GM06990 (cell line): ENCODE measurements at regions not wholly inside any gene's neighbourhood (a gene's known extent, or its start where the extent isn't known, plus 50 kb on each side); places are given as distances from the start of the nearest gene placed in this dataset.

Experiments
- DNase-seq: peaks from one replicate; pipeline ENCODE4 v3.0.0-alpha.2; 2011; ENCODE audit not compliant: insufficient read length; ENCODE audit errors: extremely low read depth
- H3K27me3 ChIP-seq: replicated peaks from 2 replicates; pipeline ENCODE4 v1.6.0; 2011; ENCODE audit warnings: low read length; ENCODE audit not compliant: control insufficient read depth, insufficient read depth
- H3K36me3 ChIP-seq: 2 replicates; pipeline ENCODE4 v1.5.1; 2011; ENCODE audit warnings: low read length; ENCODE audit not compliant: control insufficient read depth, insufficient read depth
- H3K4me3 ChIP-seq: replicated peaks from 2 replicates; pipeline ENCODE4 v1.5.1; 2011; ENCODE audit warnings: low read depth, mild to moderate bottlenecking, control low read depth, low read length
- CTCF ChIP-seq: IDR thresholded peaks from 2 replicates; pipeline ENCODE4 v1.5.1; 2011; ENCODE audit warnings: low read length, control low read depth, mild to moderate bottlenecking, inconsistent platforms; ENCODE audit not compliant: insufficient read depth, poor library complexity, severe bottlenecking

- no peaks in the 10 kb centered on the region for H3K27me3 ChIP-seq
- TF ChIP-seq CTCF: no peak
- H3K4me3 ChIP-seq: no peak overlapping the region
- no peaks in the 10 kb centered on the region for H3K36me3 ChIP-seq
- no peak for DNase-seq
Measured at GRCh38 chr7:97346349-97346748, 228.9 kb downstream of the SDHAF3 start.

GRCh38 chr7:97351488-97351887 lies 234.0 kb downstream of the SDHAF3 start:
- DNase-seq: no peak
- no peak for TF ChIP-seq CTCF
- no peaks in the 10 kb centered on the region for H3K27me3 ChIP-seq
- H3K36me3 ChIP-seq: no peaks in the 10 kb centered on the region
- H3K4me3 ChIP-seq: no peak overlapping the region

GRCh38 chr7:97357459-97357858 lies 240.0 kb downstream of the SDHAF3 start:
- H3K4me3 ChIP-seq: no peak overlapping the region
- TF ChIP-seq CTCF: no peak
- DNase-seq: no peak
- H3K36me3 ChIP-seq: no peaks in the 10 kb centered on the region
- no peaks in the 10 kb centered on the region; the same call in 1 of the 2 replicates for H3K27me3 ChIP-seq

GRCh38 chr7:97372882-97373281 lies 255.4 kb downstream of the SDHAF3 start:
- no peak for TF ChIP-seq CTCF
- no peak for DNase-seq
- H3K4me3 ChIP-seq: no peak overlapping the region
- H3K36me3 ChIP-seq: no peaks in the 10 kb centered on the region
- no peaks in the 10 kb centered on the region for H3K27me3 ChIP-seq

- no peak for TF ChIP-seq CTCF
- Histone ChIP-seq H3K36me3 (no peaks in the 10 kb centered on the region), H3K27me3 (no peaks in the 10 kb centered on the region), H3K4me3 (no peak overlapping the region)
- DNase-seq: no peak
Measured at GRCh38 chr7:97373736-97374135, 256.2 kb downstream of the SDHAF3 start.

GRCh38 chr7:97377713-97378112 lies 260.2 kb downstream of the SDHAF3 start:
- H3K4me3 ChIP-seq: no peak overlapping the region
- no peak for TF ChIP-seq CTCF
- no peaks in the 10 kb centered on the region for H3K36me3 ChIP-seq
- no peak for DNase-seq
- H3K27me3 ChIP-seq: no peaks in the 10 kb centered on the region
